Left lung (tissue), 4 donors: ENCODE measurements at regions not wholly inside any gene's neighbourhood (a gene's known extent, or its start where the extent isn't known, plus 50 kb on each side); places are given as distances from the start of the nearest gene placed in this dataset.

Experiments
- ATAC-seq: fragments of 200-7000 bp; cut with Tn5 transposase; one replicate; pipeline ENCODE4 v1.9.1; 2020; ENCODE audit warnings: moderate library complexity
- DNase-seq, 4 donors: peaks; one replicate each; pipeline ENCODE4 v3.0.0-alpha.2; 2013 to 2020
- H3K27ac ChIP-seq, 2 donors: fragments of 200-600 bp; sonication (generic) in 1 of 2; one replicate each; pipeline versions ENCODE4 v1.5.0 to v1.8.0; 2020 to 2021
- H3K27me3 ChIP-seq, 2 donors: fragments of 200-600 bp; sonication (generic) in 1 of 2; one replicate each; pipeline versions ENCODE4 v1.5.0 to v1.8.0; 2020 to 2021
- H3K36me3 ChIP-seq, 2 donors: fragments of 200-600 bp; sonication (generic) in 1 of 2; one replicate each; pipeline versions ENCODE4 v1.5.0 to v1.8.0; 2020 to 2021
- H3K4me1 ChIP-seq, 2 donors: fragments of 200-600 bp; one replicate each; pipeline ENCODE4 v1.8.0; 2021
- H3K4me3 ChIP-seq, 2 donors: fragments of 200-600 bp; sonication (generic) in 1 of 2; one replicate each; pipeline versions ENCODE4 v1.5.0 to v1.8.0; 2020 to 2021; ENCODE audit warnings: mild to moderate bottlenecking in 1 of 2
- H3K9me3 ChIP-seq, 2 donors: fragments of 200-600 bp; sonication (generic) in 1 of 2; one replicate each; pipeline versions ENCODE4 v1.5.0 to v1.8.0; 2020 to 2021
- intact Hi-C, 2 donors: fragments of 100-400 bp; cut with DNase I; formaldehyde crosslinking; loops; one replicate each; pipeline versions ENCODE4 v1.11.2 to v1.14.2; 2022
- TF ChIP-seq, protein P1 (sequence below), 2 donors: fragments of 200-600 bp; sonication (generic) in 1 of 2; IDR thresholded peaks; one replicate each; pipeline versions ENCODE4 v1.5.0 to v1.8.0; 2021; ENCODE audit warnings: antibody characterized with exemption in 2 of 2
- donor health status: DM: no; HTN: yes; CAD: no.
- donor health status: DM: no; HTN: no; CAD: no.

DNA sequence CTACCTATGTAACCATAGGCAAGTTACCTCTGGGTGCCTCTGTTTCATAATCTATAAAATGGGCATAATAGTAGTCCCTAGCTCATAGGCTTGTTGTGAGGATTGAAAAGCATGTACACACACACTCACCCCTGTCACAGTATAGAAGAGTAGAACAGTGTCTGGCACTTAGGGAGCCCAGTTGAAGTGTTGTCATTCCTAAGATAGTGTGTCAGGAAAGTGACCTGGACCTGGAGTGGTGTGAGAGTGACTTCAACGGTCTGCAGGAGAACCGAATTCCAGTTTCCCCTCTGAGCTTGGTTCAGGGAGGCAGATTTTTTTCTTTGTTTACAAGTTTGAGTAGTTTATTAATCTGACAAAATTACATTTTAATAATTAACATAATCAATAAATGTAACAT, 229.9 kb upstream of the MAP3K7 start:
- Histone ChIP-seq H3K4me1 (no peaks in the 10 kb centered on the region), H3K4me3 (no peak overlapping the region), H3K9me3 (peaks cover 0 to 10% of the 10 kb centered on the region in 2 donors), H3K36me3 (no peaks in the 10 kb centered on the region), H3K27ac (no peak overlapping the region), H3K27me3 (no peaks in the 10 kb centered on the region)
- DNase-seq (no peak), ATAC-seq (no peak)
- TF ChIP-seq, protein P1, sequence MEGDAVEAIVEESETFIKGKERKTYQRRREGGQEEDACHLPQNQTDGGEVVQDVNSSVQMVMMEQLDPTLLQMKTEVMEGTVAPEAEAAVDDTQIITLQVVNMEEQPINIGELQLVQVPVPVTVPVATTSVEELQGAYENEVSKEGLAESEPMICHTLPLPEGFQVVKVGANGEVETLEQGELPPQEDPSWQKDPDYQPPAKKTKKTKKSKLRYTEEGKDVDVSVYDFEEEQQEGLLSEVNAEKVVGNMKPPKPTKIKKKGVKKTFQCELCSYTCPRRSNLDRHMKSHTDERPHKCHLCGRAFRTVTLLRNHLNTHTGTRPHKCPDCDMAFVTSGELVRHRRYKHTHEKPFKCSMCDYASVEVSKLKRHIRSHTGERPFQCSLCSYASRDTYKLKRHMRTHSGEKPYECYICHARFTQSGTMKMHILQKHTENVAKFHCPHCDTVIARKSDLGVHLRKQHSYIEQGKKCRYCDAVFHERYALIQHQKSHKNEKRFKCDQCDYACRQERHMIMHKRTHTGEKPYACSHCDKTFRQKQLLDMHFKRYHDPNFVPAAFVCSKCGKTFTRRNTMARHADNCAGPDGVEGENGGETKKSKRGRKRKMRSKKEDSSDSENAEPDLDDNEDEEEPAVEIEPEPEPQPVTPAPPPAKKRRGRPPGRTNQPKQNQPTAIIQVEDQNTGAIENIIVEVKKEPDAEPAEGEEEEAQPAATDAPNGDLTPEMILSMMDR (IDR thresholded peaks at IDR 0.05): no peak
- intact Hi-C loops: no loop called here

DNA sequence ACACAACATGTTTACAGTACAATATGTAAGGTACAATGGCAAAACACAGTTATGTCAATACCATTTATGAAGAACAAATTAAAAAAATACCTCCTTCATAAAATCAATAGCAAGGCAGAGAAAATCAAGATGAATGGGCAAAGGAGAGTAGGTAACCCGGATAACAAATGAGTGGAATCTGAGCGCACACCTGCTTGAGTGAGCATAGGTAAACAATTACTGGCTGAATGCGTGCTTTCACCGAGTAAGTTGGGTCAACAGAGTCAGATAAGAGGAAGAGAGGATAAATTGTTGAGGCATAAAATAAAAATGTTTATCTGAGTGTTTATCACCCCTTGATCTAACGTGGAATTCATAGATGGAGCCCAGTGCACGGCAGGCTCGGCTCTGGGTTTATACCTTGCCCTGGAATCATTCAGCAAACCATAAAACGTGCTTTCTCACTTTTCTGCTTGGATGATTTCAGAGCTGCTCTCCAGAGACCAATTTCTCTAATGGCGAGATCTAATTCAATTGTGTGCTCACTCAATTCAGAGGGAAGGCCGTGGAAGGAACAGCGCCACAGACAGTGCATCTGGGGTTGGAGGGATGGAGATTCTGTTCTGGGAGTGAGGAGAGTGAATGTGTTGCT, 224.8 kb upstream of the MAP3K7 start:
- TF ChIP-seq, protein P1 (IDR thresholded peaks at IDR 0.05): no peak
- no peaks in the 10 kb centered on the region for H3K36me3 ChIP-seq
- intact Hi-C loops: no loop called here
- DNase-seq (no peak), ATAC-seq (peak; percentile 23)
- no peaks in the 10 kb centered on the region for H3K4me1 ChIP-seq
- no peak overlapping the region for H3K4me3 ChIP-seq
- peaks cover 0 to 10% of the 10 kb centered on the region in 2 donors for H3K9me3 ChIP-seq
- H3K27ac ChIP-seq: no peak overlapping the region
- no peaks in the 10 kb centered on the region for H3K27me3 ChIP-seq

DNA sequence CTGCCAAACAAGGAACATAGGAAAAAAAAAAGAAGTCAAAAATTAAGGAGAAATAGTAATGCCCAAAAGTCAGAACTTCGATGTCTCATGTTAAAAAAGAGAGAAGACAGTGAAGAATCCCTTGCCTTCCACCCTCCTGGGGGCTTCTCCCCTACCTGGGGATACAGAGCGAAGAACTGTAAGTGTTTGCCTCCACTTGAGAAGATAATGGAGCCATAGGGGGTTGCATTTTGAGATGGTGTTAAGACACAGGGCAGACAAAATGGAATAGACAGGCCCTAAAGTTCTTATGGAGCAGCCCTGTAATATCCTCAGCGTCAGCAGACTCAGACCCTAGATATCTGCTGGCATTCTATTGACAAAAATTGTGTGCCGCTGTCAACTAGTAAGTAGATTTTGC, 222.2 kb upstream of the MAP3K7 start:
- Histone ChIP-seq H3K27ac (no peak overlapping the region), H3K4me3 (no peak overlapping the region), H3K4me1 (no peaks in the 10 kb centered on the region), H3K9me3 (peaks cover 0 to 5% of the 10 kb centered on the region in 2 donors), H3K36me3 (no peaks in the 10 kb centered on the region), H3K27me3 (no peaks in the 10 kb centered on the region)
- no peak for DNase-seq
- intact Hi-C loops: no loop called here
- ATAC-seq: no peak
- TF ChIP-seq, protein P1 (IDR thresholded peaks at IDR 0.05): no peak

DNA sequence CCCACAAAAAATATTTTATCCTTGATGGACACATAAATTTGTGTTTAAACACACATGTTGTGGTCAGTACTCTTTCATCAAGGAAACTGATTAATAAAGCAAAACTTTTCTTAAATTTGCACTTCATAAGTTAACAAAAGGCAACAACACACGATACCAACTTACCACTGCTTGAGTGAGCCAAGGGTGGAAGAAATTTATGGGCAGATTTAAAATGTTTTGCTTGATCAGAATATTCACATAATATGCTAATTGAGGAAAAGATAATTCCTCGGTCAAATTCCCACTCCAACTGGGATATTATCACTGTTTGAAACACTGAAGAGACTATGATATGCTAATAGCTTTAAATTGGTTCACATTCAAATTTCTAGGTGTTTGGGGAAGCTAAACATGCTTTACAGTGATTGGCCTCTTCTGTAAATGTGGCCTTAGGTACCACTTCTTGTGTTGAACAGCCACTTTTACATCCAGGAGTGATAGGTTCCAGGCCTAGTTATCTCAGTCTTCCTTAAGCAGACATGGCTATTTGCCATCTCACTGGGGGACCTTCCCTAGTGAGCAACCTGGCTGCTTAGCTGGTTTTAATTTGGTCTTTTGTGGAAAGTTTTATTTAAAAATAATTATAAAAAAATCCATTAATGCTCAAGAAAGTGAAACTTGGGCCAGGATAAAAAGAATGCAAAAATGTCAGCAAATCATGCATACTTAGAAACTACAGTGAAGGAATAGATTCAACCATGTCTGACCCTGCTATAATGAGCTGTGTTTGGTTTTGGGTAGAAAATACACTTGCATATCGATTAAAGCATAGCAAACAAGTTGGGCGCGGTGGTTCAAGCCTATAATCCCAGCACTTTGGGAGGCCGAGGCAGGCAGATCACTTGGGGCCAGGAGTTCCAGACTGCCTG, 221.2 kb upstream of the MAP3K7 start:
- ATAC-seq (no peak), DNase-seq (no peak)
- intact Hi-C loops: no loop called here
- Histone ChIP-seq H3K4me1 (no peaks in the 10 kb centered on the region), H3K9me3 (no peaks in the 10 kb centered on the region), H3K36me3 (no peaks in the 10 kb centered on the region), H3K4me3 (no peak overlapping the region), H3K27ac (no peak overlapping the region), H3K27me3 (no peaks in the 10 kb centered on the region)
- TF ChIP-seq, protein P1 (IDR thresholded peaks at IDR 0.05): no peak

DNA sequence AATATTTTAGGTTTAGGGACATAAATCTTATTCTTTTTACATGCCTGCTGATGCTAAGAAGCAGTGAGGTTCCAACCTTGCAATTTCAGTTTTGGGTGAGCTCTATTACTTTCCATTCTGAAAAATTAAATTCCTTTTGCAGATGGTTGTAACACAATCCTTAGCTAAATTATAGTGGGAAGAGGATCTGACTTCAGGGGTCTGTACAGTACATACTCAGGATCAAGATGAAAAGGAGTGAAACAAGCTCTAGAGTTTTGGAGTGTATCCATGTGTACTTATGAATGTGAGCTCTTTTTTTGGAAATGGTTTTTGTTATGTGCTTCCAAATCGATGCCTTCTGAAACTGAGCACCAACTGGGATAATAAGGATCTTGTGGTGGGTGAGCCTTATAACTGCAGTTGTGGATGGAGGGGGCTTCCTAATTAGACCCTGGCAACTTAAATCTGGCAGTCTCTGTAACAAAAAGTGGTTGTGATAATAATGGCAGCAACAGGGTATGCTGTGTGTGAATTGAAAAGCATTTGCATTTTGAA, 218.8 kb upstream of the MAP3K7 start:
- DNase-seq (no peak), ATAC-seq (no peak)
- Histone ChIP-seq H3K27ac (no peak overlapping the region), H3K4me3 (no peak overlapping the region), H3K27me3 (no peaks in the 10 kb centered on the region), H3K36me3 (no peaks in the 10 kb centered on the region), H3K4me1 (no peaks in the 10 kb centered on the region), H3K9me3 (no peaks in the 10 kb centered on the region)
- intact Hi-C loops: no loop called here
- TF ChIP-seq, protein P1 (IDR thresholded peaks at IDR 0.05): no peak
